NCI-H226 (cell line): ENCODE measurements at regions not wholly inside any gene's neighbourhood (a gene's known extent, or its start where the extent isn't known, plus 50 kb on each side); places are given as distances from the start of the nearest gene placed in this dataset.
A peak's percentile ranks its signal among the peaks of the same experiment; 100 is the strongest.
"Not testable (repeated sequence)": the region's sequence is repeated elsewhere in the genome, so short reads cannot be mapped to it uniquely, and the experiment has no call there.

Source experiments
- DNase-seq: peaks from one replicate; pipeline ENCODE4 v3.0.0-alpha.2; 2015

DNA sequence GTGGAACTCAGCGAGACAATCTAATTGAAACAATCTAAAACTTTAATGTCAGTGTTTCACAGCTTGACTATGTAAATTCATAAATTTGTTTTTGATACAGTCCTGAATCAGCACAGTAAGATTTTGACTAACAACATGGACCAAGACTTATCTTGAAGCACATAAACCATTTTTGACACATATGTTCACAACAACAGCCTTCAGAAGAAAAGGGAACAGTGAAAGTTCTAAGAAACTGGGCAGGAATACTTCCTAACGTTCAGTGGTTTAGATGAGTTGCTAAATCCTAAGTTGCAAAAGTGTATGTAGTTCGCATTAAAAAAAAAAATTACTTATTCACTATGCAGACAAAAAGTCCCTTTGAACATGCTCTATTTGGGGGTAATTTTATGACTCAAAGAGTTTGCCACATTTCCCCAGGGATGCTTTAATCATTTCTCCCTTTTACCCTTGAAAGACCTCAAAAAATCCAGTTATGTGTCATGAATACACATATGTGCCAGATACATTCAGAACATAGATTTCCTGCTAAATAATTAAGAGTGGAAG, 120.2 kb downstream of the MRPL39 start:
- DNase-seq = no peak

DNA sequence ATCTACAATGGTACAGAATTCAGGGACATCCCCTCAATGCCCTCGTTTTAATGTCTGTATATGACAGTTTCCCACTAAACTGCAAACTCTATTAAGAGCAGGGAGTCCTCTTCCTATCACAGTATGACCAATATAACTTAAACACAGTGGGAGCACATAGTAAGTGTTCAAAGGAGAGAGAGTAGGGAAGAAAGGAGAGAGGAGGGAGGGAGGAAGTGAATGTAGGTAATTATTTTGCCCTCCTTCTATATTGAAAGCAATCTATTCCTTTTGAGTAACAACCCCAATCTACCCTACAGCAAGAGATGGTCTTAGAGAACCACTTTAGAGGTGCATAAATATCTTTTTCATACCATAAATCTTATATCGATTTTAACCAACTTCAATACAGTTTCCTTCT, 121.4 kb downstream of the MRPL39 start:
- no peak for DNase-seq

DNA sequence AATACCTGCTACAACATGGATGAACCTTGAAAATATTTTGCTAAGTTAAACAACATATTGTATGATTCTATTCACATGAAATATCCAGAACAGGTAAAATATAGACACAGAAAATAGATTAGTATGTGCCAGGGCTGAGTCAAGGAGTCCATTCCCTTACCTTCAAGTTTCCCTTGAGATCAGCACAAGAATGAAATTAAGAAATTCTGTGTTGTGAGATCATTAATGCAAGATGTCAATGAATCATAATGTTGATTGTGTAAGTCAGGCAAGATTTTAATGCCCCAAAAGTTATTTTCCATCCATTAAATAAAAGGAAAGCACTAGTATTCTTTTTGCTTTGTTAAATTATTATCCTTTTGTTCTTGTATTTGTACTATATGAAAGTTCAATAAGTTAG, 139.4 kb downstream of the MRPL39 start:
- no peak for DNase-seq

- not testable (repeated sequence) for DNase-seq
These were observed 140.2 kb downstream of the MRPL39 start for GRCh38 chr21:25467071-25467470.

GRCh38 chr21:25466470-25466869, 140.8 kb downstream of the MRPL39 start:
- no peak for DNase-seq

- no peak for DNase-seq
These were observed 142.0 kb downstream of the MRPL39 start for GRCh38 chr21:25465263-25465662.

DNA sequence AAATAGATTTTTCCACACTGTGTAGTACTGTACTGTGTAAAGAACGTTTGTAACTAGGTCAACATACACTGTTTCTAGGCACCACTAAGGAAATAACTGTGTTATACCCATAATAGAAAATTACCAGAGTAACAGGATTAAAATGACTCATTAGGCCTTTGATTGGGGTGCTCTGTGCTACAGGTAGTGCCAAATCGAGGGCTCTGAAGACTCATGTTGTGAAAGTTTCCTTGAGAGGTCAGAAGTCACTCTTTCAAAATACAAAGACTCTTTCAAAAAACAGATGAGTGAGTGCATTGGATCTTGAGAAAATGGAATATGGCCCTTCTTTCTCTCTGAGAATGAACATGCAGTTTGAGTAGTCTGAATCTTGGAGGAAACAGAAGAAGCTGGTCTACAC, 143.0 kb downstream of the MRPL39 start:
- no peak for DNase-seq

DNA sequence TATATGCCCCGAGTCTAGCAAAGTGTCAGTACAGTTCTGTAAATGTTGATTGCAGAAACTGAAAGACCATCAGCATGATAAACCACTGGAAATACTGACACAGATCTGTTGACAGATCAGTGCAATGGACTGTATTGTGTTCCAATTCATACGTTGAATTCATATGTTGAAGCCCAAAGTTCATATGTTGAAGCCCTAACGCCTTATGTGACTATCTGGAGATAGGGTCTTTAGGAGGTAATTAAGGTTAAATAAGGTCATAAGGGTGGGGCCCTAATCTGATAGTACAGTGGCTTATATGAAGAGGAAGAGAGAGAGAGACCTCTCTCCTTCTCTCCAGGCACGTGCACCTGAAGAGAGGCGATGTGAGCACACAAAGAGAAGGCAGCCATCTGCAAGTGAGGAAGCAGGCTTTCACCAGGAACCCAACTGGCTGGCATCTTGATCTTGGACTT, 144.7 kb downstream of the MRPL39 start:
- no peak for DNase-seq

DNA sequence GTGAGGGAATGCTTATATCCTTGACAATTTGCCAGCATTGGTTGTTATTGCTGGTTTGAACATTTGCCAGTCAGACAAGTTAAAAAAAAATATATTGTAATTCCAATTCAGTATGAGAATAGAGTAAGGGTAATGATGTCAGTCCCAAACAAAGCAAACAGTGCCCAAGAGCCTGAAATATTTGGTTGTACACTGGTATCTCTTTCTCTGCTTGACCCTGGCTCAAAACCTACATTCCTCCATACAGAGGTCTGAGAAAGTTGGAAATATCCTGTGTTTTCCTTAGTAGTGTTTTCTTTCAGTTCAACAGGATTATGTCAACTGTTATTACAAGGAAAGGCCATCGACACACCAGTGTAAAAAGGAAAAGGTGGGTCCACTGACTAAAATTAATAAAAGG, 145.6 kb downstream of the MRPL39 start:
- DNase-seq = peak; percentile 37

- DNase-seq = no peak
These were observed 147.3 kb downstream of the MRPL39 start for GRCh38 chr21:25459993-25460392.

GRCh38 chr21:25459365-25459764, 147.9 kb downstream of the MRPL39 start:
- DNase-seq = no peak

DNA sequence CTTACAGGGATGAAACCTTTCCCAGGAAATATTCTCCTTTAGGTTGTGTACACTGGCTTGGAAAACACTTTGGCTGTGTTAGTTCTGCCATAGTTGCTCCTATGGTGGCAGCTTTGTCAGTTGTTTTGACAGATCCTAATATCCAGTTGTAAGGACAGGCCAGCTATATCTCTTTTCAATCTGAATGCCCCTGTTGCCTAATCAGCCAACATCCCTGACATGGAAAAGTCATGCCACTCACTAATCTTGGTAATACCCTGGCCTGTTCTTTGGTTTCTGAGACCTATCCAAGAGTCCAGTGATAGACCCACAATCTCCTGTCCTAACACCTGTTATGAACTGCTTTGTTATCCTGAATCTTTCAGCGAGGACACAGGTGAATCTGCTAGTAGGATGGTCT, 148.8 kb downstream of the MRPL39 start:
- DNase-seq = no peak

DNA sequence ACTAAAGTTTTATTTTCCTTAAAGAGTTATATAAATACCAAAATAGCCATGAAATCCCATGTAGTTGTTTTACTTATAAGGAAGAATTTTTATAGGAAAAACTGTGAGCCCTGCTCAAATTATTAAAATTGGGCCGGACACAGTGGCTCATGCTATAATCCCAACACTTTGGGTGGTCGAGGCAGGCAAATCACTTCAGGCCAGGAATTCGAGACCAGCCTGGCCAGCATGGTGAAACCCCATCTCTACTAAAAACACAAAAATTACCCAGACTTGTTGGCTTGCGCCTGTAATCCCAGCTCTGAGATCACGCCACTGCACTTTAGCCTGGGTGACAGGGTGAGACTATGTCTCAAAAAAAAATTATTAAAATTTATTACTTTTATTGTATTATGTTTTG, 149.3 kb downstream of the MRPL39 start:
- DNase-seq = no peak

- DNase-seq = peak; percentile 81
These were observed 149.9 kb downstream of the MRPL39 start for GRCh38 chr21:25457411-25457810.

DNA sequence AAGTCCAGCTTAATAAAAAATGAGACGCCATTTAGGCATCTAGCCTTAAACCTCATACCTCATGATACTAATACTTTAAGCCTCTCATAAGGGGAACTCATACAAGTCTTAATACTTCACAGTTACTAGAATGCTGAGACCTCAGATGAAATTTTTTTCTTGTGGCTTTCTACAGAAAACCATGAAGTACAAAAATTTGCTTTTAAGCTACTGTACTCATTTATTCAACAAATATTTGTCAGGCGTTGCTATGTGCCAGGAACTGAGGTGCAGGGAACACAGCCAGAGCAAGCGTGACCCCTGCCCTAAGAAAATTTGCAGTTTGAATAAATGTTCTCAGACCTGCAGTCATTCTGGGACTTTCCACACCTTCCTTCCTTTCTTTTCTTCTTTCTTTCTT, 150.6 kb downstream of the MRPL39 start:
- DNase-seq = peak; percentile 11

GRCh38 chr21:25453524-25453923, 153.8 kb downstream of the MRPL39 start:
- peak; percentile 50 for DNase-seq

GRCh38 chr21:25449950-25450349, 157.3 kb downstream of the MRPL39 start:
- DNase-seq = no peak

DNA sequence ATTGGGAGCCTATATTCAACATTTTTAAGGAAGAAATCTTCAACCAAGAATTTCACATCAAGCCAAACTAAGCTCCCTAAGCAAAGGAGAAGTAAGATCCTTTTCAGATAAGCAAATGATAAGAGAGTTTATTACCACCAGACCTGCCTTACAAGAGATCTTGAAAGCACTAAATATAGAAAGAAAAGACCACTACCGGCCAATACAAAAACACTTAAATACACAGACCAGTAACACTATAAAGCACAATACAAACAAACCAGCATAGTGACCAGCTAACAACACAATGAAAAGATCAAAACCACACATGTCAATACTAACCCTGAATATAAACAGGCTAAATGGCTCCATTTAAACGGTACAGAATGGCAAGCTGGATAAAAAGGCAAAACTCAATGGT, 165.4 kb downstream of the MRPL39 start:
- no peak for DNase-seq

DNA sequence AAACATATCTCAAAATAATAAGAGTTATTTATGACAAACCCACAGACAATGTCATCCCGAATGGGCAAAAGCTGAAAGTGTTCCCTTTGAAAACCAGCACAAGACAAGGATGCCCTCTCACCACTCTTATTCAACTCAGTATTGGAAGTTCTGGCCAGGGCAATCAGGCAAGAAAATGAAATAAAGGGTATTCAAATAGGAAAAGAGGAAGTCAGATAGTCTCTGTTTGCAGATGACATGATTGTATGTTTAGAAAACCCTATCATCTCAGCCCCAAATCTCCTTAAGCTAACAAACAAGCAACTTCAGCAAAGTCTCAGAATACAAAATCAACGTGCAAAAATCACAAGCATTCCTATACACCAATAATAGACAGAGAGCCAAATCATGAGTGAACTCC, 169.8 kb downstream of the MRPL39 start:
- DNase-seq = not testable (repeated sequence)

GRCh38 chr21:25428537-25428936, 178.7 kb downstream of the MRPL39 start:
- no peak for DNase-seq

- no peak for DNase-seq
These were observed 179.5 kb downstream of the MRPL39 start for GRCh38 chr21:25427828-25428227.

- DNase-seq = no peak
These were observed 180.7 kb downstream of the MRPL39 start for GRCh38 chr21:25426580-25426979.

- no peak for DNase-seq
These were observed 182.1 kb downstream of the MRPL39 start for GRCh38 chr21:25425156-25425555.

- no peak for DNase-seq
These were observed 182.6 kb downstream of the MRPL39 start for GRCh38 chr21:25424634-25425033.

GRCh38 chr21:25424048-25424447, 183.2 kb downstream of the MRPL39 start:
- DNase-seq = no peak
